Right renal cortex interstitium (tissue), 3 donors: ENCODE measurements at regions not wholly inside any gene's neighbourhood (a gene's known extent, or its start where the extent isn't known, plus 50 kb on each side); places are given as distances from the start of the nearest gene placed in this dataset.
"Not testable (repeated sequence)": the region's sequence is repeated elsewhere in the genome, so short reads cannot be mapped to it uniquely, and the experiment has no call there.

Source experiments
- DNase-seq, 3 donors: peaks; one replicate each; pipeline ENCODE4 v3.0.0-alpha.2; 2013; ENCODE audit warnings: low read depth in 3 of 3, low spot score in 2 of 3

DNA sequence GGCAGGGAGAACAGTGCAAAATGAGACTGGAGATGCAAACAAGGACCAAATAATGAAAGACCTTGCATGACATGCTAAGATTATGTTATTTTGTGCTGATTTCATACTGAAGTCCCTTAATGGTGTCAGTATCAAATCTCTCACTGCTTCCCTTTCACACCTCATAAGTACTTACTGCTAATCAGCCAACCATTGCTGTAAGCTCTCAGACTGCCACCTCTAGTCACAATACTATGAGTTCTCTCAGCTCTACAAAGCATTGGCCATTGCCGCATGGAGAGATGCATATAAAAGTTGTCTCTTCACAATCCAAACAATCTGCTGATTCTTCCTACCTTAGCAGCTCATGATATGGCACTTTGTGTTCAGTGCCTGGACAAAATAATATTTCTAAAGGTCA lies 375.4 kb downstream of the LTN1 start:
- no peak for DNase-seq

DNA sequence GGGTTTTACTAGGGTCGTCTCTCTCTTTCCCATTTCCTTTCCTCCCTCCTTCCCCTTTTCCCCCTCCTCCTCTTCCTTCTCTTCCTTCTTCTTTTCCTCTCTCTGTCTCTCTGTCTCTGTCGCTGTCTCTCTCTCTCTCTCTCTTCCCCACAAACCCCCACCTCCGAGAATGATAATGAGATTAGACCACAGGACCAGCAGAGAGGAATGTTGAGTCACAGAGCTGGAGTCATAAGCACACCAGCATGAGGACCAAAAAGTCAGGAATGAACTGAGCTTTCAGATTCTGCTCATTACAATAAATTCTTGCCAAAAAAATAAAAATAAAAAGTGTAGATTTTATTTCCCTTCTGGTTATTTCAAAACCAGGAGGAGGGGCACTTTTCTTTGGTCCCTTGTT lies 377.4 kb downstream of the LTN1 start:
- DNase-seq, result no peak

GRCh38 chr21:28614791-28615190 lies 377.9 kb downstream of the LTN1 start:
- DNase-seq, result no peak

DNA sequence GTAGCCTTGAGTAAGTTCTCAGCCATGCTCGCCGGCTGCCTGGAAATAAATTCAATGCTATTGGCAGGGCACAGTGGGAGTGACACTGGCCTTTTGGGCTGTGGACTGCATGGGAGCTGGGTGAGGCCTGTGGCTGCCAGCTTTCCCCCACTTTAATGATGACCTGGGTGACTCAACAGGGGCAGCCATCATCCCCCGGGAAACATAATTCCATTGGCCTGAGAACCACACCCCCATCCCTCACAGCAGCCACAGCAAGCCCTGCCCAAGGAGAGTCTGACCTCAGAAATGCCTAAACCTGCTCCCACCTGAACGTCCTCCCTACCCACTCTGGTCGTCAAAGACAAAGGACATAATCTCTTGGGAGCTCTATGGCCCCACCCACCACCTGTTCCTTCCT lies 384.0 kb downstream of the LTN1 start:
- no peak for DNase-seq

DNA sequence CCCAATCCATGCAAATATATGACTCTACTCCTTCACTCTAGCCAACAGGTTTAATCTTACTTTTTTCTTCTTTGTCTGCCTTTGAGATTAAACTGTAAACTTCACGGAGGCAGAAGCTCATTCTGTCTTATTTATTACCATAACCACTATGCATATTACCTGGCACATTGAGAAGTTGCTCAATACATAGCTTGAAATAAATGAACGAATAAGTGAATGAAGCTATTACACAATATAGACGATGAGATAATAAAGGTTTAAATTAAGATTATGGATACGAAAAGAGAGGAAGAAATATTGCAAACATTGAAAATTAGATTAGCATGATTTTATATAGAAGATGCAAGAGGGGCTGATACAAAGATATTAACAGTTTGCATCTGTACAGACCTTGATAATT lies 385.1 kb downstream of the LTN1 start:
- DNase-seq, result no peak

DNA sequence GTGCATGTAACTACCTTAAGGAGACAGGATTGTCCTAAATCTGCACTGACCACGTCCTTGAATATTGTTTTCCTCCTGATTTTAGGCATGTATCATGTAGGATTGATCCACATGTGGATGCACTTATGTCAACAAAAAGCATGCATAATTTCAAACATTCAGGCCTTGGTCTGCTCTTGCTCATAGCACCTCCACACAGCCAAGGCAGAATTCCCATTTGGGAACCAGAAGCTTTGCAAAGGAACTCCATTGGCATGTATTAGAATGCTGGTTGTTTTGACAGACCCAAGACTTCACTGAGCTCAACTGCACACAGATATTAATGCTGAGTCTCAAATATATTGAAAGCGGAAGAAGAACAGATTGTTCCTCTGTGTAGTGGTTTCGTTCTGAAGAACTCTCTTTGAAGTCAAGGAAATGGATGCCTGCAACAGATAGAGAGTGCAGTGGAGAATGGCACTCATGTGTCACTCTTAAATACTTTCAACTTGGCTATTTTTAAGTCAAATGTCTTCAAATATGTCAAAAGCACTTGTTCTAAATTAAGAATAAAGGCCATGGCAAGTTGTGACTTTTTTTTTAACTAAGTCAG lies 387.6 kb downstream of the LTN1 start:
- DNase-seq, result no peak

- DNase-seq, result no peak
Measured at GRCh38 chr21:28602546-28602945, 390.1 kb downstream of the LTN1 start.

GRCh38 chr21:28598214-28598613 lies 394.5 kb downstream of the LTN1 start:
- no peak for DNase-seq

DNA sequence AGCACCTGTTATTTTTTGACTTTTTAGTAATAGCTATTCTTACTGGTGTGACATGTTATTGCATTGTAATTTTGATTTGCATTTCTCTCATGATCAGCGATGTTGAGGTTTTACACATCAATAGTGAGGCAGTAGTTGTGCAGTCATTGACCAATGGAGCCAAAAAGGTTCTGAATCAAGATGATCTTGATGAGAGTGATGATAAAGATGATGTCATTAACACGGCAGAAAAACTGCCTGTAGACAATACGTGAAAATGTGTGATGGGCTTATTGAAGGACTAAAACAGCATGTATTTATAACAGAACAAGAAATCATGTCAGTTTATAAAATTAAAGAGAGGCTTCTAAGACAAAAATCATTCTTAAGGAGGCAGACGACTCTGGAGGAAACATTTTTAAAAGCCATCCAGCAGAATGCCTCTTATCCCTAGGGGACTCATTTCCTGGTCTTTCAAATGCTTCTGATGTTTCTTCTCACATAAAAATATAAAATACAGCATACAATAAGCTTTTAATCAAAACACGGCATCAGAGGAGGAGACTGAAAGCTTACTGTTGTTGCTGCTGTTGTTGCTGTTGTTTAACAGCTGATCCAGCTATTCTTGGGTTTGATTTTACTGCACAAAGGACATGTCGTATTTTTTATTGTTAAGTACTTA lies 400.3 kb downstream of the LTN1 start:
- DNase-seq, result peak; percentile 3 to 17 (median 15)

- DNase-seq, result no peak
Measured at GRCh38 chr21:28590676-28591075, 402.0 kb downstream of the LTN1 start.

GRCh38 chr21:28590026-28590425 lies 402.7 kb downstream of the LTN1 start:
- no peak for DNase-seq

- DNase-seq, result no peak
Measured at GRCh38 chr21:28588997-28589396, 403.7 kb downstream of the LTN1 start.

GRCh38 chr21:28587748-28588147 lies 404.9 kb downstream of the LTN1 start:
- no peak for DNase-seq

DNA sequence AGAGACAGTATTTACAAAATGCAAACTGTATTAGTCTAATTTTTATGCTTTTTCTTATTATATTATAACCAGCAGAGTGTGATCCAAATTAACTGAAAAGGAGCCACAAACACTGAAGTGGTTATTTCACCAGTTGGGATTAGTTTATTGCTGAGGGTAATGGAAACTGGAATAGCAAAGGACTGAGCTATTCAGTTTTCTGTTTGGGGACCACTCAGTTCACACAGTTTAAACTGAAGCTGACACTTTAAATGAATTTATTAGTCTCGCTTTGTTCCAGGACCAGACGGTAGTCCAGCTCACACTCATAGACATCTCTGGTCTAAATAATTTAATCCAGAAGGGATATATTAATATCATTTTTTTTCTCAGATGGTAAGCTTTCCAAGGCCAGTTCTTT lies 410.7 kb downstream of the LTN1 start:
- no peak for DNase-seq

- DNase-seq, result not testable (repeated sequence)
Measured at GRCh38 chr21:28581311-28581731, 411.4 kb downstream of the LTN1 start.

DNA sequence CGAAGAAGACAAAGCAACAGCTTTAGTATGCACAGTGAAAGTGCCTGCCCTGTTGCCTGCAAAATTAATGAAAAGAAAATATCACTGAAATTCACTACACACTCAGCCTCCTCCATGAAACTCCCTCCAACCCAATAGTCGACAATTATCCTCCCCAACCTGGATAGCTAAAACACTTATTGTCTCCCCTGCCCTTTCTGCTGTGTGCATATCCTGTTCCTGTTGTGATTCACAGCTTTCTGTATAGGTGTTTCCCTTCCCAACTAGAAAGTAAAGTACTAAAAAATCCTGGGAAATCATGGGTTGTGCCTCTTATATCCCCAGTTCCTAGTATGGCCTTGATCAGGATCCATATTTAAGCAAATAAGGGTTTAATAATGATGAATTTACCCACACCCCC lies 412.1 kb downstream of the LTN1 start:
- DNase-seq, result no peak

DNA sequence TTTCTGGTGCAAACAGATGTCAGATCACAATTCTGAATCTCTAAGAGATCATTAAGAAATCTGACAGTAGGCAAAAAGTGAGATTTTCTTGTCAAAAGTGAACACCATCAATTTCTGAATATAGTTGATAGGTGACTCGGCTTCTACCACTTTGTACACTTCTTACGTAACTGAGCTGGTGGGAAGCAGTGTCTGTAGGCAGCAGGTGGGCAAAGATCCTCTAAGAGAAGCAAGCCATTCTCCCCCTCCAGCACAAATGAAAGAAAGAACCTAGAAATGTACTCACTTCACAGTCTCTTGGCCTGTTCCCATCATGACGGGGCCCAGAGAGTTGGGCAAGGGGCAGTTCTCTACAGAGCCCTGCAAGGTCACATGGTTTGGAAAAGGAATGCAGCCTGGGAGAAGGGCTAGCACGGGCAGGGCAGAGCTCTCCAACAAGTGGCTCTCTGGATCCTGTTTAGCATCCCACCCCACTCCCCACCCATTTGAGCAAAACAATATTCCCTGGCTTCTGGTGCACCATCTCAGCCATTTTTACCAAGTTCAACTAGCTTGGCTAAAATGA lies 412.6 kb downstream of the LTN1 start:
- DNase-seq, result no peak

- DNase-seq, result no peak
Measured at GRCh38 chr21:28568692-28569091, 424.0 kb downstream of the LTN1 start.

DNA sequence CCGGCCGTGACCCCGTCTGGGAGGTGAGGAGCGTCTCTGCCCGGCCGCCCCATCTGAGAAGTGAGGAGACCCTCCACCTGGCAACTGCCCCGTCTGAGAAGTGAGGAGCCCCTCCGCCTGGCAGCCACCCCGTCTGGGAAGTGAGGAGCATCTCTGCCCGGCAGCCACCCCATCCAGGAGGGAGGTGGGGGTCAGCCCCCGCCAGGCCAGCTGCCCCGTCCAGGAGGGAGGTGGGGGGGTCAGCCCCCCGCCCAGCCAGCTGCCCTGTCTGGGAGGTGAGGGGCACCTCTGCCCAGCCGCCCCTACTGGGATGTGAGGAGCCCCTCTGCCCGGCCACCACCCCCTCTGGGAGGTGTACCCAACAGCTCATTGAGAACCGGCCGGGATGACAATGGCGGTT lies 428.7 kb downstream of the LTN1 start:
- not testable (repeated sequence) for DNase-seq

DNA sequence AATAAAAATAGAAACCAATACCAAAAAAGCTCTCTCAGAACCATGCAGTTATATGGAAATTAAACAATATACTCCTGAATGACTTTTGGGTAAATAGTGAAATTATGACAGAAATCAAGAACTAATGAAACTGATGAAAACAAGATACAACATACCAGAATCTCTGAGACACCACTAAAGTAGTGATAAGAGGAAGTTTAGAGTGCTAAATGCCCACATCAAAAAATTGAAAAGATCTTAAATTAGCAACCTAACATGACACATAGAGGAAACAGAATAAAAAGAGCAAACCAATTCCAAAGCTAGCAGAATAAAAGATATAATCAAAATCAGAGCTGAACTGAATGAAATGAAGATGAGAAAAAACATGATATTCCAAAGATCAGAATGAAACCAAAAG lies 430.9 kb downstream of the LTN1 start:
- no peak for DNase-seq

GRCh38 chr21:28554660-28555475 lies 437.8 kb downstream of the LTN1 start:
- no peak for DNase-seq
